ENCODE measurements at regions not wholly inside any gene's neighbourhood (a gene's known extent, or its start where the extent isn't known, plus 50 kb on each side); places are given as distances from the start of the nearest gene placed in this dataset.

DNA sequence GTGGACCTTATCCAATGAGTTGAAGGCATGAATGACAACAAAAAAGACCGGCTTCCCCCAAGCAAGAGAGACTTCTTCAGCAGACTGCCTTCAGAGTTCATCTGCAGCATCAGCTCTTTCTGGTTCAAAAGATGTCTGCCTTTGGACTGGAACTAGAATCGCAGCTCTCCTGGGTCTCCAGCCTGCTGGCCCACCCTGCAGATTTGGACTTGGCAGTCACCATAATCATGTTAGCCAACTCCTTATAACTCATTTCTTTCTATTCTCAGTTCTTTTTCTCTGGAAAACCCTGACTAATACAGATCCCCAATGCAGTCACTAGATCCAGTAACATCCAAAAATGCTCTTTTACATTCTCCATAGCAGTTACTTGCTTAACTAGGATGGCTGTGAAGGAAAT is 89.2 kb upstream of the MARK1 start:
- ChIA-PET POLR2A (no interaction called here), CTCF (no interaction called here)
- Histone ChIP-seq H3K36me3 (ENCODE audit: control insufficient read depth, insufficient read depth, low read length) (no peaks in the 10 kb centered on the region), H3K27me3 (ENCODE audit: control insufficient read depth, insufficient read depth, low read length) (no peaks in the 10 kb centered on the region; the same call in 1 of the 2 replicates), H3K4me1 (ENCODE audit: control insufficient read depth, insufficient read depth, low read length) (no peaks in the 10 kb centered on the region), H3K9me3 (ENCODE audit: control insufficient read depth, insufficient read depth, low read depth, low read length) (no peaks in the 10 kb centered on the region), H3K27ac (ENCODE audit: low read length) (no peak overlapping the region), H3K4me3 (ENCODE audit: low read depth in 2 of 2, low read length in 2 of 2) (no peak overlapping the region)
- in situ Hi-C loops (cut with HindIII; ENCODE audit: low pct_unique_long_range_greater_than_20kb, low sequenced_read_pairs) (no loop called here), intact Hi-C loops (cut with micrococcal nuclease; ENCODE audit: unreplicated experiment) (no loop called here)
- ATAC-seq (no peak), DNase-seq (ENCODE audit: low read depth, low spot score) (no peak)
- TF ChIP-seq, protein P1, sequence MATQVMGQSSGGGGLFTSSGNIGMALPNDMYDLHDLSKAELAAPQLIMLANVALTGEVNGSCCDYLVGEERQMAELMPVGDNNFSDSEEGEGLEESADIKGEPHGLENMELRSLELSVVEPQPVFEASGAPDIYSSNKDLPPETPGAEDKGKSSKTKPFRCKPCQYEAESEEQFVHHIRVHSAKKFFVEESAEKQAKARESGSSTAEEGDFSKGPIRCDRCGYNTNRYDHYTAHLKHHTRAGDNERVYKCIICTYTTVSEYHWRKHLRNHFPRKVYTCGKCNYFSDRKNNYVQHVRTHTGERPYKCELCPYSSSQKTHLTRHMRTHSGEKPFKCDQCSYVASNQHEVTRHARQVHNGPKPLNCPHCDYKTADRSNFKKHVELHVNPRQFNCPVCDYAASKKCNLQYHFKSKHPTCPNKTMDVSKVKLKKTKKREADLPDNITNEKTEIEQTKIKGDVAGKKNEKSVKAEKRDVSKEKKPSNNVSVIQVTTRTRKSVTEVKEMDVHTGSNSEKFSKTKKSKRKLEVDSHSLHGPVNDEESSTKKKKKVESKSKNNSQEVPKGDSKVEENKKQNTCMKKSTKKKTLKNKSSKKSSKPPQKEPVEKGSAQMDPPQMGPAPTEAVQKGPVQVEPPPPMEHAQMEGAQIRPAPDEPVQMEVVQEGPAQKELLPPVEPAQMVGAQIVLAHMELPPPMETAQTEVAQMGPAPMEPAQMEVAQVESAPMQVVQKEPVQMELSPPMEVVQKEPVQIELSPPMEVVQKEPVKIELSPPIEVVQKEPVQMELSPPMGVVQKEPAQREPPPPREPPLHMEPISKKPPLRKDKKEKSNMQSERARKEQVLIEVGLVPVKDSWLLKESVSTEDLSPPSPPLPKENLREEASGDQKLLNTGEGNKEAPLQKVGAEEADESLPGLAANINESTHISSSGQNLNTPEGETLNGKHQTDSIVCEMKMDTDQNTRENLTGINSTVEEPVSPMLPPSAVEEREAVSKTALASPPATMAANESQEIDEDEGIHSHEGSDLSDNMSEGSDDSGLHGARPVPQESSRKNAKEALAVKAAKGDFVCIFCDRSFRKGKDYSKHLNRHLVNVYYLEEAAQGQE (IDR thresholded peaks at IDR 0.05; ENCODE audit: insufficient read depth in 1 of 2, low read depth in 2 of 2, low read length in 1 of 2): no peak
- no peak for TF ChIP-seq SIN3A (IDR thresholded peaks at IDR 0.05; ENCODE audit: borderline replicate concordance, insufficient read depth, low read depth, low read length)
- TF ChIP-seq TCF7L2 (IDR thresholded peaks at IDR 0.05; ENCODE audit: low read depth, low read length): no peak
- no peak for TF ChIP-seq POLR2AphosphoS5 (IDR thresholded peaks at IDR 0.05; ENCODE audit: low read depth, low read length)
- TF ChIP-seq, protein P2, sequence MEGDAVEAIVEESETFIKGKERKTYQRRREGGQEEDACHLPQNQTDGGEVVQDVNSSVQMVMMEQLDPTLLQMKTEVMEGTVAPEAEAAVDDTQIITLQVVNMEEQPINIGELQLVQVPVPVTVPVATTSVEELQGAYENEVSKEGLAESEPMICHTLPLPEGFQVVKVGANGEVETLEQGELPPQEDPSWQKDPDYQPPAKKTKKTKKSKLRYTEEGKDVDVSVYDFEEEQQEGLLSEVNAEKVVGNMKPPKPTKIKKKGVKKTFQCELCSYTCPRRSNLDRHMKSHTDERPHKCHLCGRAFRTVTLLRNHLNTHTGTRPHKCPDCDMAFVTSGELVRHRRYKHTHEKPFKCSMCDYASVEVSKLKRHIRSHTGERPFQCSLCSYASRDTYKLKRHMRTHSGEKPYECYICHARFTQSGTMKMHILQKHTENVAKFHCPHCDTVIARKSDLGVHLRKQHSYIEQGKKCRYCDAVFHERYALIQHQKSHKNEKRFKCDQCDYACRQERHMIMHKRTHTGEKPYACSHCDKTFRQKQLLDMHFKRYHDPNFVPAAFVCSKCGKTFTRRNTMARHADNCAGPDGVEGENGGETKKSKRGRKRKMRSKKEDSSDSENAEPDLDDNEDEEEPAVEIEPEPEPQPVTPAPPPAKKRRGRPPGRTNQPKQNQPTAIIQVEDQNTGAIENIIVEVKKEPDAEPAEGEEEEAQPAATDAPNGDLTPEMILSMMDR (IDR thresholded peaks at IDR 0.05): no peak
- no TSS peak for BruUV-seq (replicated peaks)

DNA sequence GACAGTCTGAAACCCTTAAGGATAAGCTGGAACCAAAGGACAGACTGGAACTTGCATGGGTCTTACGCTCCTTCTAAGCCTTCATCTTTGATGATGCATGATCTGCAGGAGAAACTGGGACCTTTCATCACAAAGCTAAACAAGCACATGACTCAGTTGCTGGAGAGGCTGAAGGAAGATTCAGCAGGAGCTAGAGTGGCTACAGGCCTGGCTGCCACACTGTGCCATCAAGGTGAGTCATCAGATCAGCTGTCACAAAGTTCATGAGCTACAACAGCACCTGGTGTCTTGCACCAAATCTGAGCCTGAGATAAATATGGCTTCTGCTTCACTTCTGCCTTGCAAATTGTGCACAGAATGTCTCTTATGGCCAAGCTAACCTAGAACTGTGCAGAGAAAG is 95.5 kb upstream of the MARK1 start:
- TF ChIP-seq, protein P1 (IDR thresholded peaks at IDR 0.05; ENCODE audit: insufficient read depth in 1 of 2, low read depth in 2 of 2, low read length in 1 of 2): no peak
- TF ChIP-seq POLR2AphosphoS5 (IDR thresholded peaks at IDR 0.05; ENCODE audit: low read depth, low read length) (no peak), SIN3A (IDR thresholded peaks at IDR 0.05; ENCODE audit: borderline replicate concordance, insufficient read depth, low read depth, low read length) (no peak), TCF7L2 (IDR thresholded peaks at IDR 0.05; ENCODE audit: low read depth, low read length) (no peak)
- TF ChIP-seq, protein P2 (IDR thresholded peaks at IDR 0.05): no peak
- ATAC-seq: no peak
- Histone ChIP-seq H3K27me3 (ENCODE audit: control insufficient read depth, insufficient read depth, low read length) (no peaks in the 10 kb centered on the region), H3K9me3 (ENCODE audit: control insufficient read depth, insufficient read depth, low read depth, low read length) (no peaks in the 10 kb centered on the region), H3K4me3 (ENCODE audit: low read depth in 2 of 2, low read length in 2 of 2) (no peak overlapping the region), H3K27ac (ENCODE audit: low read length) (no peak overlapping the region), H3K36me3 (ENCODE audit: control insufficient read depth, insufficient read depth, low read length) (no peaks in the 10 kb centered on the region), H3K4me1 (ENCODE audit: control insufficient read depth, insufficient read depth, low read length) (no peaks in the 10 kb centered on the region)
- intact Hi-C loops (cut with micrococcal nuclease; ENCODE audit: unreplicated experiment): no loop called here
- DNase-seq (ENCODE audit: low read depth, low spot score): no peak
- CTCF ChIA-PET: no interaction called here
- in situ Hi-C loops (cut with HindIII; ENCODE audit: low pct_unique_long_range_greater_than_20kb, low sequenced_read_pairs): no loop called here
- POLR2A ChIA-PET: no interaction called here
- BruUV-seq (replicated peaks): no TSS peak
